Hematopoietic multipotent progenitor cell treated with erythropoietin and hydrocortisone succinate and interleukin-3 and kit ligand, for 8 days (in vitro differentiated cells): ENCODE measurements at regions not wholly inside any gene's neighbourhood (a gene's known extent, or its start where the extent isn't known, plus 50 kb on each side); places are given as distances from the start of the nearest gene placed in this dataset.
"Not testable (repeated sequence)": the region's sequence is repeated elsewhere in the genome, so short reads cannot be mapped to it uniquely, and the experiment has no call there.

Source experiments
- DNase-seq: peaks from one replicate; pipeline ENCODE4 v3.0.0-alpha.2; 2015

DNA sequence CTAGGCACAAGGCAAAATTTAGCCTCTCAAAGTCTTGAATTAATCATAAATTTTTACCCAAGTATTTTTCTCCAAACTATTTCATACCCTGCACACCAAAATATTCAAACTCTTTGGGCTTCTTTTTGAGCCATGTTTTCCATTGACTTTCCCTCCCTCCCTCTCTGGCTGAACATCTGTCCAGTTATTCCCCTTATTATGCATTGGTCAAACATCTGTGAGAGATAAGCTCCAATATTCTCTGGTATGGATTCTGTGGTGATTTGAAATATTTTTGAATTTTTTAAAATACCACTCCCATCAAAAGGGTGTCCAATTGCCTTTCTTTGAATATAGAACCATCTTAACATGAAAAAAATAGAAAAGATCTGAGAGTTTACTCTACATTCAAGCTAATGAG is 244.2 kb downstream of the RFPL4B start:
- no peak for DNase-seq

- DNase-seq = no peak
These were observed 245.0 kb downstream of the RFPL4B start for GRCh38 chr6:112592159-112592558.

DNA sequence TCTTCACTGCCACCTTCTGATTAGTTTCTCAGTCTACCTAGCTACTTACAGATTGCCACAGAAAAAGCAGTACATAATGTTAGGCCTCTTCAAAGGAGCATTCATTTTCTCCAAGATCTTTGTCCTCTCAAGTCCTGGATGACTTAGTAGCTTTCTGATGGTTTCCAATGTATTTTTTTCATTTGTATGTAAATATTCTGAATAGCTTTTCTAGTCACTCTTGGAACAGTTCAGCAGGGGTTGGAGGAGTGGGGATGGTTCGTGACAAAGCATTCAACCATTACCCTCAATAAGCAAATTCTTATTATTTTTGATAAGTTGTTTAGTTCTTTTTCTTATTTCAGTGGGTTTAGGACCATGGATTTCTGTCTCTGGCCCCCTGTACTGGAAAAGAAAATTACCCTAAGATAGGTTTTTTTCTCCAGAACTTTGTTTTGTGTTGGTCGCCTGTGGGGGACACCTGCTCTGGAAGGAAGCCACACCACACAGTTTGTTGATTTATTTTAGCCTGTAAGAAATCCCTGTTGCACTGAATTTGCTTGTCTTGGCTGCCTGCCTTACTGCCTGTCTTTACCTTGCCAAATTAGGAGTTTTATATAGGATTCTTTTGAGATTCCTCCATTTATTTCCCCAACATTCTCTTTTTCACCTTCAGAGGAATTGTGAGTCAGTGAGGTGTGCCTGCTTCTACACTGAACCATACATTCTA is 247.9 kb downstream of the RFPL4B start:
- DNase-seq = no peak

- no peak for DNase-seq
These were observed 248.7 kb downstream of the RFPL4B start for GRCh38 chr6:112595841-112596240.

DNA sequence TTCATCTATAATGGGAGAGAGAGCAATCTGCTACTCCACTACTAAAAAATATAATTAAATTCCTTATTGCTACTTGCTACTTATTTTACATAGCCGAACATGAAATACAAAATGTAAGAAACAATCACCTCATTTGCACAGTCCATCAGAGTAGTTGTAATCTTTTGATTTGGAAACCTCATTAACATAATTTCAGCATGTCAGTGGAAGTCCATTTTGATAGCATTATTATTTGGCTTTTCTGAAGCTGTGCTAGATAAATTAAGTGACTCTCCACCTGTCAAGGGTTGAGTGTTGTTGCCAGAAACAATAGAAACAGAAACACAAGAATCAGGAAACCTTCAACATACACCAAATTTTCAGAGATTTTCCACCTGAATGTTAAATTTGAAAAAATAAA is 250.0 kb downstream of the RFPL4B start:
- no peak for DNase-seq

DNA sequence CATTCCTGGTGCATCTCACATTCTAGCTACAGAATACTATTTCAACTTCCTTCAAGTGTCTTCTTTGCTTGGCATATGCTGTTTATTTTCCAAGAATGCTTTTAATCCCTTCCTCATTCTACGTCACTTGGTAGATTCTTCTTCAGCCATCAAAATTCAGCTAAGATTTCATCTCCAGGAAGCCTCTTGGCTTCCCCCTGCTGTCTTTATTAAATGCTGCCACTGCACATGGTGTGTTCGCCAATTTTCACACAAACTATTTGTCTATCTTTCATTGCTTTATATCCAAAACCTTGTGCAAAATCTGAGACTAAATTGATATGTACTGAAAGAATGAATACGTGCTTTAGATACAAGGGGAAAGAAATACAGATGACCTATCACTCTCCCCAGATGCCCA is 253.0 kb downstream of the RFPL4B start:
- no peak for DNase-seq

- no peak for DNase-seq
These were observed 256.6 kb downstream of the RFPL4B start for GRCh38 chr6:112603726-112604125.

GRCh38 chr6:112606656-112607435 is 259.7 kb downstream of the RFPL4B start:
- no peak for DNase-seq

DNA sequence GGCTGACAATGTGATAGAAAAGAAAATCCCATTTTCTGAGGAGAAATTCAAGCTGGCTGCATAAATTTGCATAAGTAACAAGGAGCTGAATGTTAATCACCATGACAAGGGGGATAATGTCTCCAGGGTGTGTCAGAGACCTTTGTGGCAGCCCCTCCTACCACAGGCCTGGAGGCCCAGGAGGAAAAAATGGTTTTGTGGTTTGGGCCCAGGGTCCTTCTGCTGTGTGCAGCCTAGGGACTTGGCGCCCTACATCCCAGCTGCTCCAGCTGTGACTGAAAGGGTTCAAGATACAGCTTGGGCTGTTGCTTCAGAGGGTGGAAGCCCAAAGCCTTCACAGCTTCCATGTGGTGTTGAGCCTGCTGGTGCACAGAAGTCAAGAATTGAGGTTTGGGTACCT is 261.8 kb downstream of the RFPL4B start:
- not testable (repeated sequence) for DNase-seq

DNA sequence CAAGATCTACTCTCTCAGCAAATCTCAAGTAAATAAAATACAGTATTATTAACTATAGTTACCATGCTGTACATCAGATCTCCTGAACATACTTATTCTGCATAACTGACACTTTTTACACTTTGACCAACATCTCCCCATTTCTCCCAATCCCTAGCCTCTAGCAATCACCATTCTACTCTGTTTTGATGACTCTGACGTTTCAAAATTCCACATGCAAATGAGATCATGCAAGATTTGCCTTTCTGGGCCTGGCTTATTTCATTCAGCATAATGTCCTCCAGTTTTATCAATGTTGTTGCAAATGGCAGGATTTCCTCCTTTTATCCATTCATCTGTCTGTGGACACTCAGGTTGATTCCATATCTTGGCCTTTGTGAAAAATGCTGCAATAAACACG is 266.3 kb downstream of the RFPL4B start:
- DNase-seq = no peak

DNA sequence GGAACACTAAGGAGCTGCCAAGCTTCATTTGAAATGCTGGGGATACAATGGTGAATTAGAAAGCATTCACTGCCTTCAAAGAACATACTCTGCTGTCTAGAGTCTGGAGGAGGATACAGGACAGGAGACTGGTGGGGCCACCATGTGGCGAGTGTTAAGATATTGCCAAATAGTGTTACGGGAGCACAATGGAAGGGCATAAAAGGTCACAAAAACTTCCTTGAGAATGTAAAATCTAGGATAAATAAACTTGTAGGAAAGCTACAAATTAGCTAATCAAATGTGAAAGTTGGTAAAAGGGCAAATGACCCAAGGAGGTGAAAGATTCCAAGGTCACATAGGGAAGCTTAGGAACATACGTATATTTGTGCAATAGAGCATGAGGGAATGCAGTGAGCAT is 271.7 kb downstream of the RFPL4B start:
- DNase-seq = peak; percentile 2

GRCh38 chr6:112620812-112621569 is 273.9 kb downstream of the RFPL4B start:
- DNase-seq = no peak

DNA sequence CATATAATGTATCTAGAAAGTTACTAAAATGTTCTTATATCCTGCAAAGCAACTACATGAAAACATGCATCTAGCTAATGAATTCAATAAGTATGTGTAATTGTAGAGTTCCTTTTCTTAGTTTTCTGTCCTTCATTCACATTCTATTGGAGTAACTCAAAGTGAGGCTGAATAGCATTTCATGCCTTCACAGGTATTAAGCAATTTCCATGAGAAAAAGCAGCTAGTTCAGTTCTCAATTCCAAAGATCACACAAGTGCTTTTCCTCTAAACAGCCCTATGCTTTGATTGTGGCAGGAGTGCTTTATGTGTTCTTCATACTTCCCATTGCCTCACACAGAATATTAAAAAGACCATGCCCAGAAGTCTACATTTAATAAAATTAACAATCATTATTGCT is 274.9 kb downstream of the RFPL4B start:
- DNase-seq = no peak

DNA sequence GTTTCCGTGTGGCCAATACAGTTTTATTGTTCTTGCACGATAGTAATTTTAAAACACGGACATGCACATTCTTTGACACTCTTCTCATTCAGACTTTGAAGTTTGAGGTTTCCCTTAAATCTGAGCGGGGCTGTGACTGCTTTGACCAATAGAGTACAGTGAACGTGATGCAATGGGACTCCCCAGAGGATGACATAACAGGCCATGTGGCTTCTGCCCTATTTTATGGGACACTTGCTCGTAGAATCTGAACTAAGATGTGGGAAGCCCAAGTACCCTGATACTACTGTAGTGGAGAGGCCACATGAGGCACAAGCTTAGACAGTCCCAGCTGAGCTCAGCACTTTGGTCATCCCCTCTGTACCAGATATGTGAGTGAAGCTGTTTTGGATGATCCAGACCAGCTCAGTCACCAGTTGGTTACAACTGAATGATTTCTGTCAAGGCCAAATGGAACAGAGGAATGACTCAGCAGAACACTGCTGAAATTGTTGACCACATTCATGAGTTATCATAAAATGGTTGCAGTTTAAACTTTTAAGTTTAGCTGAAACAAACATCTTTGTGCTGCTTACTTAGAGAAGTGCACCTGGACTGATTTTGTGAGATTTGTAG is 279.4 kb downstream of the RFPL4B start:
- peak; percentile 32 for DNase-seq

- DNase-seq = no peak
These were observed 287.2 kb downstream of the RFPL4B start for GRCh38 chr6:112634376-112634775.

DNA sequence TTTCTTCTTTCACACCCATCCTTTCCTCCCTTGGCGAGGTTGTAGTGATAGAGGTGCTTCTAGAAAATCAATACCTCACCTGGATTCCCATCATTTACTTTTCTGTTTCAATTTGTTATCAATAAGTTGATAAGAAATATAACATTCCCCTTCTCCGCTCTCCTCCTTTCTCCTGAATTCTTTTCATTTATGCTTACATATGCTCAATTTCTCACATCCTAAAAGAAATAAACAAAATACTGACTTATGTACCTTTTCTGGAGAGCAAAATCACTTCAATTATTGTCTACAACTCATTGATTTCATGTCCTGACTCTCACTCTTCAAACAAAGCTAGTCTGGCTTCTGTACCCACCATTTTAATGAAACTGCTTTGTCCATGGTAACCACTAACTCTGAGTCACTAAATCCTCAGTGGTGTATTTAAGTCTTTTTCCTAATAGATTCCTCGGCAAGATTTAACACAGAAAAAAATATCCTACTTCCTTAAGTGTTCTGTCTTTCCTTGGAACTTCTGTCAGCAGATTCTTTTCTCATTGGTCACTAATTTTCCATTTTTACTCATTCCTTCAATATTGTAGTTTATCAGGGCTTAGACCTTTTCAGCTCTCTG is 289.6 kb downstream of the RFPL4B start:
- DNase-seq = no peak

- no peak for DNase-seq
These were observed 292.3 kb downstream of the RFPL4B start for GRCh38 chr6:112639391-112639831.

GRCh38 chr6:112640891-112641290 is 293.8 kb downstream of the RFPL4B start:
- DNase-seq = no peak

DNA sequence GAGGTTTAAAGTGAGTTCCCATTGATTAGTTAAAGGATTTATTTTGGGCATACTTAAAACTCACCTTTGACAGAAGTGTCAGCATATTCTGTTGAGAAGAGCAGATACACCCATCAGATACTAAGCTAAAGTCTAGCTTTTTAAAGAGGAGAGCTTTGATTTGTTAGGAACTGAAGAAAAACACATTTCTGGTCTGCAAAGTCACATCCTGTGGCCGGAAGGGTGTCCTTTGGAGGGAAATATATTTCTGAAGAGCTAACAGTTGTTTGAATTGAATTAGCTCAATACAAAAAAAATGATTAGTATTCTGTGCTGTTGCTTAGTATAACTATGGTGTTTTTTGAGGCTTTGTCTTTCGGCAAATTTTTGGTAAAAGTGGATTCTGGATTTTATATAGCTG is 302.7 kb downstream of the RFPL4B start:
- no peak for DNase-seq

DNA sequence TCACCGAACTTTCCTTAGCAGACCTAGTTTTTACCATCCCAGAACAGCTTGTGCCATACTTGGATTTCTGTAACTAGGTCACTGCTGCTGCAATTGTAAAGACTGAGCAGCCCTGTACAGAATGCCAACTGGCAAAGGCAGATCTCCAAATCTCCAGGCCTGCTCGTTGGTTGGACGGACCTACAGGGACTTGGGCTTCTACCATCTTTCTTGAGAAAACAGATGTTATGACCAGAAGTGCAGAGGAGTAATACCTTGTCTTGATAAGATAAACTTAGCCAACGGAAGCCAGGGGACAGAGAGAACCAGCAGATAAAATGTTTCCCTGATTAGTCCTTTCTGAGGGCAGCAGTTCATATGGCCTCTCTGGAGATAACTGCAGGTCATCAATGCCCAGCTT is 304.1 kb downstream of the RFPL4B start:
- peak; percentile 4 for DNase-seq

DNA sequence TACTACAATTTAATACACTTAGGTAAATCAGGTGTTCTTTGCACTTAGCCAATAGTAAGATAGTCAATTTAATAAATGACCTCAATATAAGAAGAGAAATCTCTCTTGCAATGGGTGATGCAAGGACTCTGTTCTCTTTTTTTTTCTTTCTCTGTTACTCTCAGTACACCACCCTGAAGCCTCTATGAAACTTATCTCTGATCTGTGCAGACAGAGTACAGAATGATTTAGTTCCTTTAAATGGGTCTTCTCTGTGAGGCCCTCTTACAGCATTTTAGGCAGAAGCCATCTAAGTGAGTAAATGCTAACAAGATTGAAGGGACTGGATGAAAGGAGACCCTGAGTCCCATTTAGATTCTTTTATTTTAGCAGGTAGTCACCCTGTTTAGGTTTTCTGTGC is 312.8 kb downstream of the RFPL4B start:
- no peak for DNase-seq

DNA sequence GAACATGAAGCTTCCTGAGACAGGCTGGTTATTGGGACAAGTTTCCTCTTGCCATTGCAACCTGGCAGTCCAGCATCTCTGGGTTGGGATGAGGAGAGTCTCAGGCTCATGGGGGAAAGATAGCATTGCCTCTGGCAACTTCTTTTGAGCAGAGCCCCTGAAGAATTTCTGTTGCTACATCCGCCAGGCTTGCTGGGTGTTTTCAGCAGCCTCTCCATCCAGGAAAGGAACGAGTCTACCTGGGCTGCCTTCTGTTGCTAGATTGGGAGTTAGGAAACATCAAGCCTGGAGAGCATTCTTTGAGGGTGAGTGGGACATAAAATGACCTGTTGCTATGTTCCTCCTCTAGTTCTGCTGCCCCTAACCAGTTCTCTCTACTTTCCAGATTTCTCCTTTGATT is 313.5 kb downstream of the RFPL4B start:
- DNase-seq = no peak

DNA sequence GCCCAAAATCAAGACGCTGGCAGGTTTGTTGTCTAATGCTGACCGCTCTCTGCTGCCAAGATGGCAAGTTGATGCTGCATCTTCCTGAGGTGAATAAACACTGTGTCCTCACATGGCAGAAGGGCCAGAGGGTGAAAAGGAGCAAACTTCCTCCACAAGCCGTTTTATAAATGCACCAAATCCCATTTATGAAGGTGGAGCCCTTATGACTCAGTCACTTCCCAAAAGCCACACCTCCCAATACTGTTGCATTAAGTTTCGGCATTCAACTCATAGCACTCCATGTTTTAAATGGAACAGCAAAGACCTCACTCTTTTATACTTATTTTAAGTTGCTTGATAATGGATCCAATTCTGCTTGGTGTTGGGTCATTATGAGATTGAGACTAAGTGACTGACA is 316.6 kb downstream of the RFPL4B start:
- DNase-seq = no peak
